ENCODE measurements at regions not wholly inside any gene's neighbourhood (a gene's known extent, or its start where the extent isn't known, plus 50 kb on each side); places are given as distances from the start of the nearest gene placed in this dataset.

GRCh38 chr14:39859314-39859713 lies 427.1 kb upstream of the FBXO33 start:
- no peak for ATAC-seq
- Histone ChIP-seq H3K9me3 (ENCODE audit: low read length) (no peaks in the 10 kb centered on the region), H3K4me2 (ENCODE audit: low read length) (no peak overlapping the region), H3F3A (ENCODE audit: low read length, unreplicated experiment) (no peaks in the 10 kb centered on the region), H3K27me3 (ENCODE audit: low read length) (peaks cover 6% of the 10 kb centered on the region; the same call in 1 of the 2 replicates), H3K9ac (ENCODE audit: low read length) (no peak overlapping the region), H3K4me3 (ENCODE audit: low read length) (no peak overlapping the region), H3K79me2 (ENCODE audit: low read length) (no peaks in the 10 kb centered on the region), H3K27ac (ENCODE audit: low read length) (no peak overlapping the region), H4K20me1 (ENCODE audit: low read length) (no peaks in the 10 kb centered on the region), H2AFZ (ENCODE audit: low read length) (no peak overlapping the region), H3K36me3 (ENCODE audit: low read depth, low read length) (no peaks in the 10 kb centered on the region), H3K9me2 (replicated peaks; ENCODE audit: low read length) (no peaks in the 10 kb centered on the region), H3K4me1 (ENCODE audit: insufficient read depth, low read length) (no peaks in the 10 kb centered on the region)
- no peak for TF ChIP-seq CTCF (conservative IDR thresholded peaks at IDR 0.05; ENCODE audit: low read depth, low read length)
- no peak for TF ChIP-seq EZH2phosphoT487 (IDR thresholded peaks at IDR 0.05; ENCODE audit: borderline replicate concordance, low read length)
- no peak for TF ChIP-seq EZH2 (IDR thresholded peaks at IDR 0.05; ENCODE audit: low read length, unreplicated experiment)
- CTCF ChIA-PET: no interaction called here
- no peak for DNase-seq
- BruUV-seq (replicated peaks): no TSS peak
- POLR2A ChIA-PET (ENCODE audit: unreplicated experiment): no interaction called here
- intact Hi-C loops (cut with micrococcal nuclease): no loop called here

GRCh38 chr14:39857376-39858055 lies 425.3 kb upstream of the FBXO33 start:
- no peaks in the 10 kb centered on the region for H3K36me3 ChIP-seq (ENCODE audit: low read depth, low read length)
- no peak overlapping the region for H3K27ac ChIP-seq (ENCODE audit: low read length)
- CTCF ChIA-PET: no interaction called here
- POLR2A ChIA-PET (ENCODE audit: unreplicated experiment): no interaction called here
- H3K27me3 ChIP-seq (ENCODE audit: low read length): 0 out of 2 replicates have a peak, but pooled peaks cover 5% of the 10 kb centered on the region
- H3K4me2 ChIP-seq (ENCODE audit: low read length): no peak overlapping the region
- H3K9me2 ChIP-seq (replicated peaks; ENCODE audit: low read length): no peaks in the 10 kb centered on the region
- no peak for ATAC-seq
- no peak for DNase-seq
- no peaks in the 10 kb centered on the region for H3K9me3 ChIP-seq (ENCODE audit: low read length)
- intact Hi-C loops (cut with micrococcal nuclease): no loop called here
- no peaks in the 10 kb centered on the region for H3K4me1 ChIP-seq (ENCODE audit: insufficient read depth, low read length)
- no peak overlapping the region for H2AFZ ChIP-seq (ENCODE audit: low read length)
- H3F3A ChIP-seq (ENCODE audit: low read length, unreplicated experiment): no peaks in the 10 kb centered on the region
- TF ChIP-seq CTCF (conservative IDR thresholded peaks at IDR 0.05; ENCODE audit: low read depth, low read length) (no peak), EZH2 (IDR thresholded peaks at IDR 0.05; ENCODE audit: low read length, unreplicated experiment) (no peak), EZH2phosphoT487 (IDR thresholded peaks at IDR 0.05; ENCODE audit: borderline replicate concordance, low read length) (no peak)
- no TSS peak for BruUV-seq (replicated peaks)
- no peak overlapping the region for H3K9ac ChIP-seq (ENCODE audit: low read length)
- no peaks in the 10 kb centered on the region for H3K79me2 ChIP-seq (ENCODE audit: low read length)
- no peaks in the 10 kb centered on the region for H4K20me1 ChIP-seq (ENCODE audit: low read length)
- H3K4me3 ChIP-seq (ENCODE audit: low read length): no peak overlapping the region

GRCh38 chr14:39853441-39853840 lies 421.2 kb upstream of the FBXO33 start:
- no peaks in the 10 kb centered on the region for H3K4me1 ChIP-seq (ENCODE audit: insufficient read depth, low read length)

More at GRCh38 chr14:39853441-39853840, 421.2 kb upstream of the FBXO33 start:
- Histone ChIP-seq H3K9me2 (replicated peaks; ENCODE audit: low read length) (no peaks in the 10 kb centered on the region), H3F3A (ENCODE audit: low read length, unreplicated experiment) (no peaks in the 10 kb centered on the region), H3K27me3 (ENCODE audit: low read length) (no peaks in the 10 kb centered on the region), H2AFZ (ENCODE audit: low read length) (no peak overlapping the region), H3K9me3 (ENCODE audit: low read length) (no peaks in the 10 kb centered on the region), H3K9ac (ENCODE audit: low read length) (no peak overlapping the region), H3K4me2 (ENCODE audit: low read length) (no peak overlapping the region), H3K27ac (ENCODE audit: low read length) (no peak overlapping the region), H3K4me3 (ENCODE audit: low read length) (no peak overlapping the region), H3K36me3 (ENCODE audit: low read depth, low read length) (no peaks in the 10 kb centered on the region), H3K79me2 (ENCODE audit: low read length) (no peaks in the 10 kb centered on the region), H4K20me1 (ENCODE audit: low read length) (no peaks in the 10 kb centered on the region)
- TF ChIP-seq EZH2phosphoT487 (IDR thresholded peaks at IDR 0.05; ENCODE audit: borderline replicate concordance, low read length) (no peak), CTCF (conservative IDR thresholded peaks at IDR 0.05; ENCODE audit: low read depth, low read length) (no peak), EZH2 (IDR thresholded peaks at IDR 0.05; ENCODE audit: low read length, unreplicated experiment) (no peak)
- BruUV-seq (replicated peaks): no TSS peak
- ChIA-PET CTCF (no interaction called here), POLR2A (ENCODE audit: unreplicated experiment) (no interaction called here)
- DNase-seq (no peak), ATAC-seq (no peak)
- intact Hi-C loops (cut with micrococcal nuclease): no loop called here
